Lung (tissue), 11 donors: ENCODE measurements at regions not wholly inside any gene's neighbourhood (a gene's known extent, or its start where the extent isn't known, plus 50 kb on each side); places are given as distances from the start of the nearest gene placed in this dataset.

Source experiments
- ATAC-seq: fragments of 200-7000 bp; cut with Tn5 transposase; one replicate; pipeline ENCODE4 v1.9.1; 2020; ENCODE audit warnings: moderate number of reproducible peaks; ENCODE audit not compliant: insufficient read depth, low FRiP score
- DNase-seq, 3 donors: peaks; one replicate each; pipeline ENCODE4 v3.0.0-alpha.2; 2013 to 2017
- H3K27ac ChIP-seq, 2 donors: one replicate each; pipeline ENCODE4 v1.5.1; 2013; ENCODE audit warnings: mild to moderate bottlenecking in 2 of 2, moderate library complexity in 2 of 2, control low read depth in 1 of 2, inconsistent platforms in 1 of 2, low read depth in 1 of 2, low read length in 1 of 2
- H3K27me3 ChIP-seq, 3 donors: one replicate each; pipeline ENCODE4 v1.5.1; 2013; ENCODE audit warnings: low read length in 2 of 3; ENCODE audit not compliant: control insufficient read depth in 3 of 3, insufficient read depth in 3 of 3
- H3K36me3 ChIP-seq, 4 donors: one replicate each; pipeline ENCODE4 v1.5.1; 2013; ENCODE audit warnings: low read length in 4 of 4, mild to moderate bottlenecking in 1 of 4, moderate library complexity in 1 of 4; ENCODE audit not compliant: control insufficient read depth in 4 of 4, insufficient read depth in 4 of 4
- H3K4me1 ChIP-seq, 5 donors: one replicate each; pipeline ENCODE4 v1.5.1; 2013; ENCODE audit warnings: low read length in 5 of 5, mild to moderate bottlenecking in 2 of 5, moderate library complexity in 1 of 5; ENCODE audit not compliant: control insufficient read depth in 5 of 5, insufficient read depth in 5 of 5
- H3K4me3 ChIP-seq: one replicate; pipeline ENCODE4 v1.5.1; 2013; ENCODE audit warnings: mild to moderate bottlenecking, control low read depth, moderate library complexity
- H3K9ac ChIP-seq, 2 donors: one replicate each; pipeline ENCODE4 v1.5.1; 2013; ENCODE audit warnings: low read length in 2 of 2, control low read depth in 1 of 2; ENCODE audit not compliant: insufficient read depth in 1 of 2
- H3K9me3 ChIP-seq, 4 donors: one replicate each; pipeline ENCODE4 v1.5.1; 2013; ENCODE audit warnings: low read length in 3 of 4, mild to moderate bottlenecking in 1 of 4, moderate library complexity in 1 of 4; ENCODE audit not compliant: control insufficient read depth in 4 of 4, insufficient read depth in 3 of 4
- whole genome bisulfite sequencing, 2 donors: extraction: QIAGEN DNeasy Blood & Tissue Kit; methylation state at CpG; one replicate each; pipeline ENCODE4 v1.1.7; 2013; 5-methylcytosine and 5-hydroxymethylcytosine counted together
- TF ChIP-seq, protein P1 (sequence below): IDR thresholded peaks from 2 replicates; pipeline ENCODE4 v1.5.1; 2012; ENCODE audit warnings: mild to moderate bottlenecking; ENCODE audit errors: control extremely low read depth, extremely low read depth
- donor health status: control.
- donor health status: control.
- donor health status: Bipolar disorder and iron deficiency.
- donor health status: healthy.
- donor health status: DM: yes; HTN: yes; CAD: no.

DNA sequence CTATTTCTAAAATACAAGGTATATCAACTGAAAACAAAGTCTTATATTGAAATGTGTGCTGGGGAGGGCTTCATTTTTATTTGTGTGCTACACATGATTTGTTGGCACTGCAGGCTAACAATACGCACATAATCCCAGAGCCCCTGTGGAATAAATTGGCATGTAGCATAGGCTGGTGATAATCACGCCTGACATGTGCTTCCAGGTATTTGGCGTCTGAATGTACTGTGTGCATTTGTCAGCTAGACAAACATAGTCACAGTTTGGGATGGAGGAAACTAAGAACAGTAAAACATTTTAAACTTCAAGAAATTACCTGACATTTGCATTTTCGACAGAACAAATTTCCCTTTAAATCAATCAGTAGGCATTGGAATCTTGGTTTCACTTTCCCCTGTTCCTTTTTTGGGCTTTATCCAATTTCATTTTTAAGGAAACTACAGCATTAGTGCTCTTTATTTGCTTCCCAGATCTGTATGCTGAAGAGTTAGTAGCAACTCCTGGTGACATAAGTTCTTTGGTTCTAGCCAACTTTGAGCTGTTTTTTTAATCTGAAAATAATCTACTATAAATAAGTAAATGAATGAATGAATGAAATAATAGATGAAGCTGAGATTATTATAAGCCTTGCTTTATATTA is 472.3 kb downstream of the PDHA2 start:
- no peak overlapping the region for H3K27ac ChIP-seq
- H3K4me1 ChIP-seq: peaks cover 0 to 2% (median 0%) of the 10 kb centered on the region in 5 donors
- TF ChIP-seq, protein P1, sequence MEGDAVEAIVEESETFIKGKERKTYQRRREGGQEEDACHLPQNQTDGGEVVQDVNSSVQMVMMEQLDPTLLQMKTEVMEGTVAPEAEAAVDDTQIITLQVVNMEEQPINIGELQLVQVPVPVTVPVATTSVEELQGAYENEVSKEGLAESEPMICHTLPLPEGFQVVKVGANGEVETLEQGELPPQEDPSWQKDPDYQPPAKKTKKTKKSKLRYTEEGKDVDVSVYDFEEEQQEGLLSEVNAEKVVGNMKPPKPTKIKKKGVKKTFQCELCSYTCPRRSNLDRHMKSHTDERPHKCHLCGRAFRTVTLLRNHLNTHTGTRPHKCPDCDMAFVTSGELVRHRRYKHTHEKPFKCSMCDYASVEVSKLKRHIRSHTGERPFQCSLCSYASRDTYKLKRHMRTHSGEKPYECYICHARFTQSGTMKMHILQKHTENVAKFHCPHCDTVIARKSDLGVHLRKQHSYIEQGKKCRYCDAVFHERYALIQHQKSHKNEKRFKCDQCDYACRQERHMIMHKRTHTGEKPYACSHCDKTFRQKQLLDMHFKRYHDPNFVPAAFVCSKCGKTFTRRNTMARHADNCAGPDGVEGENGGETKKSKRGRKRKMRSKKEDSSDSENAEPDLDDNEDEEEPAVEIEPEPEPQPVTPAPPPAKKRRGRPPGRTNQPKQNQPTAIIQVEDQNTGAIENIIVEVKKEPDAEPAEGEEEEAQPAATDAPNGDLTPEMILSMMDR: no peak
- DNase-seq: peak in 2 of 3 donors; percentile 2 to 16
- H3K4me3 ChIP-seq: no peak overlapping the region
- peaks cover 0 to 8% (median 0%) of the 10 kb centered on the region in 4 donors for H3K9me3 ChIP-seq
- H3K36me3 ChIP-seq: no peaks in the 10 kb centered on the region
- no peak overlapping the region for H3K9ac ChIP-seq
- no peak for ATAC-seq
- 49 to 78% methylated on average over 4 of the region's 4 CpGs for WGBS, 2 donors
- H3K27me3 ChIP-seq: no peaks in the 10 kb centered on the region

DNA sequence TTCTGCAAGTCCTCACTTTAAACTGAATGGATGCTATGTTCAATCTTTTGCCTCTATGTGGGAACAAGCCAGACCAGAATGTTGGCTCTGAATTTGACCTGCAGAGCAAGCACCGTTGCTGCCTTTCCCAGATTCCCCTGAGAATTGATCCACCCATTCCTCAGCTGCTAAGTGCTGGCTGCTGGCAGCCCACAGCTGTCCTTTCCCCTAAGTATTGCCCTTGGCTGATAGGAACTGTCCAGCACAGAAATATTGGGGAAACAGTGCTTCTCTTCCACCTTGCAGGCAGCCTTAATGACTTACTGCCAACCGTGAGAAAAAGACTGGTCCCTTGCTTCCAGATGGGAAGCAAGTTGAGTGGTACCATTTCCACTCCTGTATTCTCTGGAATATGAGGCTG is 475.9 kb downstream of the PDHA2 start:
- H3K36me3 ChIP-seq: no peaks in the 10 kb centered on the region
- no peak overlapping the region for H3K4me3 ChIP-seq
- ATAC-seq (no peak), DNase-seq (peak in 1 of 3 donors; percentile 15)
- H3K9me3 ChIP-seq: peaks cover 0 to 2% (median 0%) of the 10 kb centered on the region in 4 donors
- 37 to 57% methylated on average over 2 of the region's 2 CpGs for WGBS, 2 donors
- H3K27ac ChIP-seq: no peak overlapping the region
- TF ChIP-seq, protein P1: no peak
- no peaks in the 10 kb centered on the region for H3K27me3 ChIP-seq
- no peak overlapping the region for H3K9ac ChIP-seq
- H3K4me1 ChIP-seq: peaks cover 0 to 4% (median 0%) of the 10 kb centered on the region in 5 donors

DNA sequence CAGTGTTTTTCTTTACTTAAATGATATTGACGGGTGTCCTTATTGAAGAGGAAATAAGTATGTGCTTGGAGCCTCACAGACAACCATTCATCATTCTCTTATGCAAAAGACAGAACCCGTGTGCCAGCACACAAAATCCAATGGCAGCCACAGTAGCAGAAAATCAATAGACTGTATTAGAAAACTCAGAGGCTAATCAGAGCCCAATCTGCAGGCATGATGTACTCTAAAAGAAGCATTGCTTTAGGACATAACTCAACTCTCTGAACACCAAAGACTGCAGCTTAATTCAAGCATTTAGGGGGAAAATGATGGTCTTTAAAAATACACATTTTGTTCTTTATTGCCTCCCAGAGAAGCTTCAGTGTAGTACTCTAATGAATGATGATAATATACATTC is 476.9 kb downstream of the PDHA2 start:
- H3K36me3 ChIP-seq: no peaks in the 10 kb centered on the region
- TF ChIP-seq, protein P1: no peak
- H3K4me3 ChIP-seq: no peak overlapping the region
- WGBS, 2 donors: 62 to 74% methylated on average over 2 of the region's 2 CpGs
- peaks cover 0 to 4% (median 0%) of the 10 kb centered on the region in 5 donors for H3K4me1 ChIP-seq
- no peak overlapping the region for H3K27ac ChIP-seq
- no peaks in the 10 kb centered on the region for H3K27me3 ChIP-seq
- ATAC-seq (no peak), DNase-seq (no peak)
- H3K9me3 ChIP-seq: peaks cover 0 to 2% (median 0%) of the 10 kb centered on the region in 4 donors
- no peak overlapping the region for H3K9ac ChIP-seq
